ENCODE measurements at regions not wholly inside any gene's neighbourhood (a gene's known extent, or its start where the extent isn't known, plus 50 kb on each side); places are given as distances from the start of the nearest gene placed in this dataset.

DNA sequence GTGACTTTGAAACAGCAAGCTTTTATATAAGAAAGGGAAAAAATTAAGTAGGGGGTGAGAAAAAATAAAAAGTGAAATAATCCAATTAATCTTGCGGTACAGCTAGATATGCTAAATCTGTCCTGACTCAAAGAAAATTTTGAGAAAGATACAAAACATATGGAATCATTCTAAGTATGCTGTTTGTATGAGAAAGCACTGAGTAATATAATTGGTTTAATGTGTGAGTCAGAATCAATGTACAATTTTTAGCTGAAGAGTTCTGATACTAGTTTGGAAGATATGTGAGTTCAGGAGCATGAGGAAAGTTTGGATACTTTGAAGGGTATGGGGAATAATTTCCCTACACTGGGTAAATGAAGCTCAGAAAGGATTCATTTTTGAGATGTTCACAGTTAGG lies 190.9 kb upstream of the RASSF8 start:
- TF ChIP-seq, protein P1, sequence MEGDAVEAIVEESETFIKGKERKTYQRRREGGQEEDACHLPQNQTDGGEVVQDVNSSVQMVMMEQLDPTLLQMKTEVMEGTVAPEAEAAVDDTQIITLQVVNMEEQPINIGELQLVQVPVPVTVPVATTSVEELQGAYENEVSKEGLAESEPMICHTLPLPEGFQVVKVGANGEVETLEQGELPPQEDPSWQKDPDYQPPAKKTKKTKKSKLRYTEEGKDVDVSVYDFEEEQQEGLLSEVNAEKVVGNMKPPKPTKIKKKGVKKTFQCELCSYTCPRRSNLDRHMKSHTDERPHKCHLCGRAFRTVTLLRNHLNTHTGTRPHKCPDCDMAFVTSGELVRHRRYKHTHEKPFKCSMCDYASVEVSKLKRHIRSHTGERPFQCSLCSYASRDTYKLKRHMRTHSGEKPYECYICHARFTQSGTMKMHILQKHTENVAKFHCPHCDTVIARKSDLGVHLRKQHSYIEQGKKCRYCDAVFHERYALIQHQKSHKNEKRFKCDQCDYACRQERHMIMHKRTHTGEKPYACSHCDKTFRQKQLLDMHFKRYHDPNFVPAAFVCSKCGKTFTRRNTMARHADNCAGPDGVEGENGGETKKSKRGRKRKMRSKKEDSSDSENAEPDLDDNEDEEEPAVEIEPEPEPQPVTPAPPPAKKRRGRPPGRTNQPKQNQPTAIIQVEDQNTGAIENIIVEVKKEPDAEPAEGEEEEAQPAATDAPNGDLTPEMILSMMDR (IDR thresholded peaks at IDR 0.05; ENCODE audit: borderline replicate concordance, extremely low read depth, low read length, poor library complexity, severe bottlenecking): no peak
- TF ChIP-seq EZH2 (IDR thresholded peaks at IDR 0.05; ENCODE audit: borderline replicate concordance, low read depth, low read length, severe bottlenecking): no peak

Data from DND-41 (cell line).